H1 (cell line): ENCODE measurements at regions not wholly inside any gene's neighbourhood (a gene's known extent, or its start where the extent isn't known, plus 50 kb on each side); places are given as distances from the start of the nearest gene placed in this dataset.

Source experiments
- CBX5 ChIP-seq: fragments of 300-800, 300-1000 bp; sonication (generic); IDR thresholded peaks from 2 replicates; pipeline ENCODE4 v1.7.1; 2016; ENCODE audit warnings: antibody characterized with exemption, low read length, low read depth
- CBX8 ChIP-seq: fragments of 300-800, 300-1000 bp; sonication (generic); IDR thresholded peaks from 2 replicates; pipeline ENCODE4 v1.7.1; 2016; ENCODE audit warnings: low read depth, low read length, borderline replicate concordance
- CTCF ChIP-seq, 3 experiments: IDR thresholded peaks; 1 replicate in 2 of 3; 2 replicates in 1 of 3; pipeline versions ENCODE4 v1.5.1 to v1.6.1; 2011; ENCODE audit warnings: low read length in 3 of 3, mild to moderate bottlenecking in 3 of 3, inconsistent platforms in 2 of 3, low read depth in 1 of 3, moderate library complexity in 1 of 3; ENCODE audit not compliant: insufficient read depth in 1 of 3; ENCODE audit errors: control extremely low read depth in 1 of 3
- E2F6 ChIP-seq: IDR thresholded peaks from 2 replicates; pipeline ENCODE4 v1.6.1; 2012; ENCODE audit warnings: inconsistent platforms
- EZH2 ChIP-seq: fragments of 200-600 bp; sonication (generic); IDR thresholded peaks from 2 replicates; pipeline ENCODE4 v1.7.1; 2012; ENCODE audit warnings: low read depth, mild to moderate bottlenecking, moderate library complexity, low read length, inconsistent platforms; ENCODE audit not compliant: severe bottlenecking
- MAFK ChIP-seq: IDR thresholded peaks from 2 replicates; pipeline ENCODE4 v1.6.1; 2012; ENCODE audit warnings: low read depth, mild to moderate bottlenecking, improper control_type of control experiment, low read length
- POLR2A ChIP-seq, 2 experiments: IDR thresholded peaks; 1 replicate in 1 of 2; 2 replicates in 1 of 2; pipeline ENCODE4 v1.6.1; 2011; ENCODE audit warnings: low read depth in 2 of 2, low read length in 2 of 2, mild to moderate bottlenecking in 2 of 2; ENCODE audit errors: control extremely low read depth in 1 of 2
- POLR2AphosphoS5 ChIP-seq: IDR thresholded peaks from 2 replicates; pipeline ENCODE4 v1.6.1; 2011; ENCODE audit warnings: low read depth, low read length
- RAD21 ChIP-seq, 2 experiments: IDR thresholded peaks in 1 of 2; conservative IDR thresholded peaks in 1 of 2; 2 replicates each; pipeline ENCODE4 v1.6.1; 2011; ENCODE audit warnings: low read depth in 2 of 2, low read length in 2 of 2, improper control_type of control experiment in 1 of 2, inconsistent platforms in 1 of 2, mild to moderate bottlenecking in 1 of 2, moderate library complexity in 1 of 2

DNA sequence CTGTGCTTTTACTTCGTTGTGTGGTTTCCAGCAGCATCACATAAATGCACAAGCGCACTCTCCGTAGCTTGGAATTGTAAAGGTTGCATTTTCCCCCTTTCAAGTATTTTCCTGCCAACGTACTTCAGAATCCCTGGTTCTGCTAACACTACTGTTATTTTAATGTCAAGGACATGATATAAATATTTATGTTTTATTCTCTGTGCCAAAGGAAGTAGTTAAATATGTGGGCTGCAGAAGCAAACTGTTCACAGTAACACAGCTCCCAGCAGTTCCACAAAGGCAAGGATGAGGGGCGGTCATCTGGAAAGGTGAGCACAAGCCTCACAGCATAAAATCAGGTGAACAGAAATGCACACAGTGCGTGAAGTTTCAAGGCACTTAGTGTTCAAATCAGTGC is 85.3 kb upstream of the PDE10A start:
- TF ChIP-seq E2F6 (no peak), POLR2A (IDR thresholded peaks at IDR 0.05; ENCODE audit: control extremely low read depth in 1 of 2, low read depth in 2 of 2, low read length in 2 of 2) (no peak), MAFK (no peak), CTCF (IDR thresholded peaks at IDR 0.05; ENCODE audit: control extremely low read depth in 1 of 3, insufficient read depth in 1 of 3, low read depth in 1 of 3, low read length in 3 of 3) (no peak), CBX8 (no peak), CBX5 (no peak), POLR2AphosphoS5 (no peak), RAD21 (IDR thresholded peaks at IDR 0.05 in 1 of 2, conservative IDR thresholded peaks at IDR 0.05 in 1 of 2; ENCODE audit: low read depth in 2 of 2, low read length in 2 of 2) (no peak), EZH2 (no peak)
